ENCODE measurements at regions not wholly inside any gene's neighbourhood (a gene's known extent, or its start where the extent isn't known, plus 50 kb on each side); places are given as distances from the start of the nearest gene placed in this dataset.

DNA sequence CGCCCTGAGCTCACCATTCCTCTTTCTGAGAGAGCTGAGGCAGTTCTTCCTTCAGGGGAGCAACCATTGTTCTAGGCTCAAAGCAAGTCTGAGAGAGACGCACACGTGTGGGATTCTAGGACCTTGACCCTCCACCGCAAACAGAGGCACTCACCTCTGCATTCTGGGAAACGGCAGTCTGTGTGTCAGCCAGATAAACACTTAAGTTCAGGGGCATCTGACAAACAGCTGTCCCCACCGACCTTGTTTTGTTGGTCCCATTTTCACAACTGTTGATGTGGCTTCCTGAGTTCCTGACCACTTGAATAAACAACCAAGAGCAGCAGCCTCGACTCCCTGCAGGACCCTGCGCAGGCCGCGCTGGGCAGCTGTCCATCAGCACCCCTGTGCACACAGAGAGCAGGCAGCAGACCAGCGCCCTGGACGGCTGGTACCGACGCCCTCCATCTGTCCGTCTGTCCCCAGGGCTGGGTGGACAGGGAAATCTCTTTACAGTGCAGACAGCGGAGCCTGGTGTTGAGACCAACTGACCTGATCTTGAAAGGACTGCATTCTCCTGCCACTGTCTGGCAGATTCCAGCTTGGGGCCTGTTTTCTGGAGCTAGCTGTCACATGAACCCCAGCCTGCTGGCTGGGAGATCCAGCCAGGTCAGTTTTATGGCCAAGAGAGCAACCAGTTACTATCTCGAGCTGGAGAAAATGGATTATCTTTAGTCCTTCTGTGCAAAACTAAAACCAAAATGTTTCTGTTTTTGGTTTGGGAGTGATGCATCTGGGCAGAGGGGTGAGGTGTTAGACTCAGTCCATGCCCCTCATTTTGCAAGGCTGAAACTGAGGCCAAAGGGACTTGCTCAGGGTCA lies 64.2 kb downstream of the FAM43A start:
- Histone ChIP-seq H2AK5ac (ENCODE audit: low read depth, low read length) (no peak overlapping the region), H3K56ac (ENCODE audit: extremely low read depth, insufficient read depth, low read length) (no peak overlapping the region), H3K79me1 (ENCODE audit: low read depth in 1 of 2, low read length in 2 of 2) (no peaks in the 10 kb centered on the region), H3K9ac (ENCODE audit: low read depth, low read length) (no peak overlapping the region), H4K91ac (ENCODE audit: insufficient read depth, low read depth, low read length) (no peak overlapping the region), H4K20me1 (ENCODE audit: insufficient read depth, low read length) (no peaks in the 10 kb centered on the region), H3K4me3 (ENCODE audit: insufficient read depth, low read depth, low read length) (no peak overlapping the region), H4K8ac (ENCODE audit: low read depth in 2 of 2, low read length in 2 of 2) (no peak overlapping the region), H2AFZ (replicated peaks; ENCODE audit: low read length, poor library complexity) (peak overlapping the region; percentile 51), H3K27ac (ENCODE audit: insufficient read depth, low read length) (no peak overlapping the region), H2BK15ac (ENCODE audit: low read depth, low read length) (no peak overlapping the region), H3K9me1 (ENCODE audit: insufficient read depth, low read length) (no peaks in the 10 kb centered on the region), H2BK20ac (ENCODE audit: low read depth, low read length) (no peak overlapping the region), H3K4ac (ENCODE audit: low read depth, low read length) (no peak overlapping the region), H2BK120ac (ENCODE audit: low read depth, low read length) (no peak overlapping the region), H4K5ac (ENCODE audit: low read depth, low read length) (no peak overlapping the region), H3K9me3 (ENCODE audit: control insufficient read depth, insufficient read depth, low read length) (no peaks in the 10 kb centered on the region), H3K4me2 (ENCODE audit: low read depth, low read length) (no peak overlapping the region), H2AK9ac (replicated peaks; ENCODE audit: low read depth, low read length, poor library complexity) (no peak overlapping the region), H3K18ac (ENCODE audit: low read depth, low read length) (no peak overlapping the region), H3K4me1 (ENCODE audit: control insufficient read depth, insufficient read depth, low read length) (no peaks in the 10 kb centered on the region), H3K23ac (ENCODE audit: low read depth, low read length) (no peak overlapping the region), H2BK5ac (ENCODE audit: low read depth, low read length, poor library complexity, severe bottlenecking) (no peak overlapping the region), H3K27me3 (ENCODE audit: control insufficient read depth, insufficient read depth, low read length) (peaks cover 50% of the 10 kb centered on the region), H3K14ac (replicated peaks; ENCODE audit: low read depth, low read length) (no peak overlapping the region), H3K36me3 (ENCODE audit: control insufficient read depth, insufficient read depth, low read length) (no peaks in the 10 kb centered on the region)
- DNase-seq (no peak), ATAC-seq (ENCODE audit: low read depth) (no peak; the same call in 1 of the 2 replicates)
- no peak for TF ChIP-seq CTCF (conservative IDR thresholded peaks at IDR 0.05; ENCODE audit: low read depth, low read length)
- TF ChIP-seq NFE2L2 (IDR thresholded peaks at IDR 0.05; ENCODE audit: low read depth, low read length): no peak
- in situ Hi-C loops (cut with MboI; ENCODE audit: low sequenced_read_pairs) (no loop called here), intact Hi-C loops (cut with micrococcal nuclease) (no loop called here), dilution Hi-C loops (cut with HindIII; ENCODE audit: low sequenced_read_pairs, unreplicated experiment) (no loop called here)
- 32% methylated on average over 7 of the region's 17 CpGs; no CpG with 5 or more reads in 1 of the 2 experiments for whole genome bisulfite sequencing, 2 experiments (ENCODE audit: extremely low coverage in 2 of 2, insufficient read length in 1 of 2)
- BruUV-seq (replicated peaks): no TSS peak
- ChIA-PET CTCF (interaction anchor here (0.6 to 1.1 kb wide), 2 partner anchors 511 to 522 kb away, joined by 3 to 4 read pairs; no protein-coding TSS in a partner anchor), POLR2A (ENCODE audit: unreplicated experiment) (no interaction called here)

Measured in IMR-90 (cell line).